AG09309 (cell line): ENCODE measurements at regions not wholly inside any gene's neighbourhood (a gene's known extent, or its start where the extent isn't known, plus 50 kb on each side); places are given as distances from the start of the nearest gene placed in this dataset.

Experiments
- DNase-seq: peaks from one replicate; pipeline ENCODE4 v3.0.0-alpha.2; 2010; ENCODE audit warnings: low read depth
- H3K4me3 ChIP-seq: 2 replicates; pipeline ENCODE4 v1.5.1; 2011; ENCODE audit warnings: mild to moderate bottlenecking, low read depth, low read length, moderate library complexity; ENCODE audit not compliant: control insufficient read depth
- TF ChIP-seq, protein P1 (sequence below): IDR thresholded peaks from 2 replicates; pipeline ENCODE4 v1.5.1; 2011; ENCODE audit warnings: mild to moderate bottlenecking, low read depth, low read length, inconsistent platforms; ENCODE audit not compliant: insufficient read depth, control insufficient read depth; ENCODE audit errors: missing control alignments

DNA sequence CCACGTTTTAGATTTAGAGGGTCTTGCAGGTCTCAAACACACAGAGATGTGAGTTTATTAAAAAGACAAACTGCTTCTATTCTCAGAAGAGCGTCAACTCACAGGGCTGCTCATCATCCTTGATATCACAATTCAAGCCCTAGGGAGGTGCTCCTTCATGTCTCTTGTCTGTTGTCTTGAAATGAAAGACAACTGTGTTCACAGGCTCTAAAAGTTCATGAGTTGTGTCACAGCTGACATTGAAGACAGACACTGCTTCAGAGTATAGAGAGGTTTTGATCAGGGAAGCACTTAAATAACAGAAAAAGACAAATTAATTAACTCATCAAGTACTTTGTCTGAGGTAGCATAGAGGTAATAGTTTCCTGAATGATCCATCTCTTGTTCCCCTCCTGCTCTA, 1917.6 kb upstream of the WWC1 start:
- DNase-seq = no peak
- TF ChIP-seq, protein P1, sequence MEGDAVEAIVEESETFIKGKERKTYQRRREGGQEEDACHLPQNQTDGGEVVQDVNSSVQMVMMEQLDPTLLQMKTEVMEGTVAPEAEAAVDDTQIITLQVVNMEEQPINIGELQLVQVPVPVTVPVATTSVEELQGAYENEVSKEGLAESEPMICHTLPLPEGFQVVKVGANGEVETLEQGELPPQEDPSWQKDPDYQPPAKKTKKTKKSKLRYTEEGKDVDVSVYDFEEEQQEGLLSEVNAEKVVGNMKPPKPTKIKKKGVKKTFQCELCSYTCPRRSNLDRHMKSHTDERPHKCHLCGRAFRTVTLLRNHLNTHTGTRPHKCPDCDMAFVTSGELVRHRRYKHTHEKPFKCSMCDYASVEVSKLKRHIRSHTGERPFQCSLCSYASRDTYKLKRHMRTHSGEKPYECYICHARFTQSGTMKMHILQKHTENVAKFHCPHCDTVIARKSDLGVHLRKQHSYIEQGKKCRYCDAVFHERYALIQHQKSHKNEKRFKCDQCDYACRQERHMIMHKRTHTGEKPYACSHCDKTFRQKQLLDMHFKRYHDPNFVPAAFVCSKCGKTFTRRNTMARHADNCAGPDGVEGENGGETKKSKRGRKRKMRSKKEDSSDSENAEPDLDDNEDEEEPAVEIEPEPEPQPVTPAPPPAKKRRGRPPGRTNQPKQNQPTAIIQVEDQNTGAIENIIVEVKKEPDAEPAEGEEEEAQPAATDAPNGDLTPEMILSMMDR = no peak
- no peak overlapping the region for H3K4me3 ChIP-seq

DNA sequence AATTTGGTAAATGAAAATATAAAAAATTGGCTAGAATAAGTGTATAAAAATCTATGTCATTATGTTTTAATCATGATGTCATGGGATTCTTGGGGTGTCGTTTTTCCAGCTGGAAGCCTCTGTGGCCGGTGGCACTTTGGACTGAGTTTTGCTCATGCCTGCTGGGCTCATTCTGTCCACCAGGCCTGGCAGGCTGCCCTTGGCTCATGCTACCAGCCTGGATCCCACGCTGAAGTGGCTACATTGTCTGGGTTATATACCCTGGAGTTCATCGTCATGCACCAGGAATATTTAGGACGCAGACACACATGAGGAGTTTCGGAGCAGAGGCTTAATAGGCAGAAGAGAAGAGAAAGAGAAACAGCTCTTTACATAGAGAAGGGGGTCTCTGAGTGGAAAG, 1913.7 kb upstream of the WWC1 start:
- H3K4me3 ChIP-seq = no peak overlapping the region
- TF ChIP-seq, protein P1 = no peak
- DNase-seq = no peak

DNA sequence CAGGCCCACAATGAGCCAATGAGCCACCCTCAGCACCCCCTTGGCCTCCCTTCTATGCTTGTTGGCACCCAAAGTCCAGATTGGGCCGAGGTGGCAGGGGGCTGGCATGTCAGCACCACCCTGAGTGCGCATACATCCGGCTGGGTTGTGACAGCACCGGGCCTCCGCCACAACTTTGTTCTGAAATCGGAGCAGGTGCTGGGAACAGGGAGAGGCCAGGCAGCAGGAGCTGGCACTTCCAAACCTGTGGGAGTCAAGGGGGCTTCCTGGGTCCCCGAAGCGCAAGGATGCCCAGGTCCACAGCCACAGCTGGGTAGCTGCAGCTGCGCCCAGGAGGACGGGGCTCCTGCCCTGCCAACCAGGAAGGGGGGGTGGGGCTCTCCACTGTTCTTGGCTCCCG, 1911.9 kb upstream of the WWC1 start:
- no peak for DNase-seq
- TF ChIP-seq, protein P1 = no peak
- H3K4me3 ChIP-seq = no peak overlapping the region

DNA sequence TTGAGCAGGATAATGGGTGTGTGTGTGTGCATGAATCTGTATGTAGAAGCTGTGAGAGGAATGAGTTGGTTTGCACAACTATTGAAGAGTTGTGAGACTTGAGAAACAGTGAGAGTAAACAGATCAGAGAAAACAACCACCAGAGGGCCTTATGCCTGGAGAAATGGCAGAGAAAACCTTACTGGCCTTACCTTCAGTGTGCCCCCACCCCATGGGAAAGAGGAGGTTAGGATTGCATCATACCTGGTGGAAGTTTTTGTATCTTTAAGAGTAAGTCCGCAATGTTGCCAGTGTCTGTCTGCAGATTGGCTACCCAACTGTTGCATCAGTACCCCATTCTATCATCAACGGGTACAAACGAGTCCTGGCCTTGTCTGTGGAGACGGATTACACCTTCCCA, 1909.4 kb upstream of the WWC1 start:
- TF ChIP-seq, protein P1 = no peak
- DNase-seq = no peak
- H3K4me3 ChIP-seq = no peak overlapping the region

DNA sequence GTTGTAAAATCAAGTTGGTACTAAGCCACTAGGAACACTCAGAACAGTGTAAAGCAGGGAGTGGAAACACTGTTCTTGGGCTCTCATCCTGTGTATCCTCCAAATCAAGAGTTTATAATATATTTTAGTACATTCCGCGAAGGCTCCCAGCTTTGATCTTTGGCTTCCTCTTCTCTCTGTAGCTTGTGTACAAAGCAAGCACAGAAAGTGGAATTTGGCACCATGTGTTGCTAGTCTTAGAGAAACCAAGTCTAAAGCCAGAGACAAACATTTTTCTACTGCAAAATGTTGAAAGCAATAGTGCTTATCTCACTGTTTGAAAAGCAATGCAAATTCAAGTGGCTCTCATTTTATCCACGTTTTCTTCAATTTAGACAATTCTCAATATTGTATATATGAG, 1893.3 kb upstream of the WWC1 start:
- no peak for DNase-seq
- TF ChIP-seq, protein P1 = no peak
- H3K4me3 ChIP-seq = no peak overlapping the region

DNA sequence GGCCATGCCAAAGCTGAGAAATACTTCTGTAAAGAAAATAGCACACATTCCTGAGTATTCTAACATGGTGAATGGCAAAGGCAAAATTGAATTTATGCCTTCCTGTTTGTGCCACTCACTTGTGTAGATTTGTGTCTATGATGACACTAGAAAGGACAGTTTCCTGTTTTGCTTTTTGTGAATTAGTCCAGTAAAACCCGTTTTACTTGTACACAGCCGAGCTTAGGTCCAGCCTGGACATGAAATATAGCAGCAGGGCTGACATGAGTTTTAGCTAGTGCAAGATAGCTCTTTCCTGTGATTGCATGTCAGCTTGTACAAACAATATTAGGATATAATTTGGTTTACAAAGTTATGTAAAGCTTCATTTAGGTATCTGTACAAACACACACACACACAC, 1891.7 kb upstream of the WWC1 start:
- H3K4me3 ChIP-seq = no peak overlapping the region
- TF ChIP-seq, protein P1 = no peak
- no peak for DNase-seq

DNA sequence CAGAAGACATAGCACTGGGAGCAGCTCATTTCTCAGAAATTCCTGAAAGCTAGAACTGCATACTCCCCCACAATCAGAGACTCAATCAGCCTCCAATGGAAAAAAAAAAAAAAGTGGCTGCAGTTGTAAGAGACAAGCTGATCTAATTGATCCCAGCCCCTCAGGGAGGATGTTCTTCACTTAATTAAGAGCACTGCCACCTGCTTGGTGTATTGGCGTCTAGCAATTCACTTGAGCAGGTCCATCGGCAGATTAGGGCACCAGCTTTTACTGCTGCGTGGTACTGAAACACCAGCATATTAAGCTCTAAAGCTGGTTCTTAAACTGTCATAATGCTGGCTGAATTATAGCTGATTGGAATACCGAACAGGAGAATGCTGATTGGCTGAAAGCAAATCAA, 1890.1 kb upstream of the WWC1 start:
- TF ChIP-seq, protein P1 = no peak
- H3K4me3 ChIP-seq = no peak overlapping the region
- no peak for DNase-seq
